Pancreas (tissue), 10 donors: ENCODE measurements at regions not wholly inside any gene's neighbourhood (a gene's known extent, or its start where the extent isn't known, plus 50 kb on each side); places are given as distances from the start of the nearest gene placed in this dataset.

ENCODE experiments used
- ATAC-seq, 4 donors: fragments of 200-7000 bp; cut with Tn5 transposase; one replicate each; pipeline versions ENCODE4 v1.8.0 to v1.9.1; 2020; ENCODE audit warnings: mild to moderate bottlenecking in 4 of 4, moderate library complexity in 4 of 4
- DNase-seq, 6 donors: peaks; one replicate each; pipeline ENCODE4 v3.0.0-alpha.2; 2020
- FAIRE-seq: peaks from 2 replicates; lab custom pipeline; 2012; peaks lifted over from hg19 to GRCh38; lab: Jason Lieb, UNC
- H3K27ac ChIP-seq, 4 donors: fragments of 200-600 bp; sonication (generic); 1 replicate in 3 of 4; 2 replicates in 1 of 4; pipeline versions ENCODE4 v1.5.0 to v1.8.0; 2020
- H3K27me3 ChIP-seq, 4 donors: fragments of 200-600 bp; one replicate each; pipeline ENCODE4 v1.8.0; 2021
- H3K36me3 ChIP-seq, 3 donors: fragments of 200-600 bp; sonication (generic) in 1 of 3; one replicate each; pipeline versions ENCODE4 v1.5.0 to v1.8.0; 2020 to 2021
- H3K4me1 ChIP-seq, 3 donors: fragments of 200-600 bp; one replicate each; pipeline ENCODE4 v1.8.0; 2021
- H3K4me3 ChIP-seq, 4 donors: fragments of 200-600 bp; sonication (generic) in 2 of 4; one replicate each; pipeline versions ENCODE4 v1.5.0 to v1.8.0; 2020 to 2021
- H3K9me3 ChIP-seq, 4 donors: fragments of 200-600 bp; one replicate each; pipeline ENCODE4 v1.8.0; 2021
- WGBS, 2 donors: extraction: QIAGEN DNeasy Blood & Tissue Kit; methylation state at CpG; one replicate each; pipeline ENCODE4 v1.1.7; 2013; 5-methylcytosine and 5-hydroxymethylcytosine counted together
- intact Hi-C, 3 donors: fragments of 100-400 bp; cut with DNase I; formaldehyde crosslinking; loops; one replicate each; pipeline versions ENCODE4 v1.11.1 to v1.14.2; 2022
- TF ChIP-seq, protein P1 (sequence below), 4 donors: fragments of 200-600 bp; sonication (generic) in 3 of 4; IDR thresholded peaks; one replicate each; pipeline versions ENCODE4 v1.5.0 to v1.8.0; 2021; ENCODE audit warnings: antibody characterized with exemption in 4 of 4
- donor health status: healthy with polysubstance abuse.
- donor health status: DM: no; HTN: no; CAD: no; lungs with moderate emphysema.
- donor health status: DM: no; HTN: no; CAD: no.
- donor health status: control.
- donor health status: control.
- donor health status: Bipolar disorder and iron deficiency.
- donor health status: DM: yes; HTN: yes; CAD: no.
- donor health status: DM: no; HTN: no; CAD: no.
- donor health status: DM: no; HTN: no; CAD: no.
- donor health status: DM: yes; HTN: yes; CAD: no.

DNA sequence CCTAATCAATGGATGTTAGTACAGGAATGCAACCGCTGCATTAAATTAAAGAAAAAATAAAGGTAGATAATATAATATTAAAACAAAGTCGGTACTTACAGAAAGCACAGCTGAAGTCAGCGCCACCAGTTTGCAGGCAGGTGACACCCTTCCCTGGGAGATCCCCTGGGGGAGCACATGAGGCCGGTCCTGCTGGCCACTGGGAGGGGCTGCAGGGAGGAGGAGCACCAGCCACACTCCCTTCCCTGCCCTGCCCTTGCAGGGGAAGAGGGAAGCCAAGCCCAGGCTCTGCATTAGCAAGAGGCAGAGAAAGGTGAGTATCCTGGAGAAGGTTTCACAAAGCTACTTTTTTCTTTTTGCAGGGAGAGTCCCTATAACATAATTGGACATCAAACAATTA is 507.0 kb downstream of the AJAP1 start:
- DNase-seq (no peak), ATAC-seq (peak in 1 of 4 donors; percentile 59), FAIRE-seq (no peak)
- intact Hi-C loops = no loop called here
- Histone ChIP-seq H3K36me3 (no peaks in the 10 kb centered on the region), H3K9me3 (no peaks in the 10 kb centered on the region), H3K4me1 (no peaks in the 10 kb centered on the region), H3K4me3 (no peak overlapping the region), H3K27me3 (no peaks in the 10 kb centered on the region), H3K27ac (no peak overlapping the region)
- TF ChIP-seq, protein P1, sequence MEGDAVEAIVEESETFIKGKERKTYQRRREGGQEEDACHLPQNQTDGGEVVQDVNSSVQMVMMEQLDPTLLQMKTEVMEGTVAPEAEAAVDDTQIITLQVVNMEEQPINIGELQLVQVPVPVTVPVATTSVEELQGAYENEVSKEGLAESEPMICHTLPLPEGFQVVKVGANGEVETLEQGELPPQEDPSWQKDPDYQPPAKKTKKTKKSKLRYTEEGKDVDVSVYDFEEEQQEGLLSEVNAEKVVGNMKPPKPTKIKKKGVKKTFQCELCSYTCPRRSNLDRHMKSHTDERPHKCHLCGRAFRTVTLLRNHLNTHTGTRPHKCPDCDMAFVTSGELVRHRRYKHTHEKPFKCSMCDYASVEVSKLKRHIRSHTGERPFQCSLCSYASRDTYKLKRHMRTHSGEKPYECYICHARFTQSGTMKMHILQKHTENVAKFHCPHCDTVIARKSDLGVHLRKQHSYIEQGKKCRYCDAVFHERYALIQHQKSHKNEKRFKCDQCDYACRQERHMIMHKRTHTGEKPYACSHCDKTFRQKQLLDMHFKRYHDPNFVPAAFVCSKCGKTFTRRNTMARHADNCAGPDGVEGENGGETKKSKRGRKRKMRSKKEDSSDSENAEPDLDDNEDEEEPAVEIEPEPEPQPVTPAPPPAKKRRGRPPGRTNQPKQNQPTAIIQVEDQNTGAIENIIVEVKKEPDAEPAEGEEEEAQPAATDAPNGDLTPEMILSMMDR (IDR thresholded peaks at IDR 0.05) = no peak
- WGBS, 2 donors = 32 to 34% methylated on average over 4 of the region's 4 CpGs

GRCh38 chr1:5157175-5157574 is 502.8 kb downstream of the AJAP1 start:
- FAIRE-seq = no peak
- intact Hi-C loops = no loop called here

DNA sequence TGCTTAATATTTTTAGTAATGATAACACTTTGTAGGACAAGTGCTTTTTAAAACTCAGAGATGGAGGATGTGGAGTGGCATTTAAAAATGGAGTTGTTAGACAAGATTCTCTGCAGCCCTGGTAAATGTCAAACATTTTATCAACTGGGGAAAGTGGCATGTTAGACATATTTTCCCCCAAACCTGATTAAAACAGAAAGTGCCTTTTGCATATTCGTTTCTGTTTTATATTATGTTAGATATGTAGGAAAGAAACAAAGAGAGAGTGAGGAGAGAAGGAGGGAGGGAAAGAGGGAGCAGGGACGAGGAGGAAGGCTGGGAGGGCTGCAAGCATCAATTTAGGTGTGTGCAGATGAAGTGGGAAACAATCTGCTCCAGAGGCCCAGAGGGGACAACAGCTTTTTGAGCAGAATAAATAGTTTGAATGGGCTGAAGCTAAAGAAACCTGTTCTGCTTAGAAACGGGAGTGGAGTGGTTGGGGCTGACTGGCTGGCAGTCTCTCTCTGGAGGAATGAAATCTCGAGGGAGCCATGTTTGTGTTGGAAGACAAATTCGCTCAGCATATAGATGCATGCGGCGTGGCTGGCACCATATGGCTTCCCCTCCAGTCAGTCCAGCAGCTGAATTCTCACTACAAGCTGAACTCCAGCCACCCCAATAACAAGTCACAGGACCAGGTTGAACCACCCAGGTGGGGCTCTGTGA is 502.2 kb downstream of the AJAP1 start:
- H3K27ac ChIP-seq = no peak overlapping the region
- H3K27me3 ChIP-seq = no peaks in the 10 kb centered on the region
- ATAC-seq = no peak
- TF ChIP-seq, protein P1 (IDR thresholded peaks at IDR 0.05) = no peak
- DNase-seq = no peak
- no peak for FAIRE-seq
- WGBS, 2 donors = 57 to 62% methylated on average over 7 of the region's 7 CpGs
- intact Hi-C loops = no loop called here
- H3K4me3 ChIP-seq = no peak overlapping the region
- no peaks in the 10 kb centered on the region for H3K4me1 ChIP-seq
- H3K9me3 ChIP-seq = no peaks in the 10 kb centered on the region
- H3K36me3 ChIP-seq = no peaks in the 10 kb centered on the region

More at GRCh38 chr1:5157175-5157574, 502.8 kb downstream of the AJAP1 start:
- Histone ChIP-seq H3K9me3 (no peaks in the 10 kb centered on the region), H3K36me3 (no peaks in the 10 kb centered on the region), H3K27ac (no peak overlapping the region), H3K4me1 (no peaks in the 10 kb centered on the region), H3K4me3 (no peak overlapping the region), H3K27me3 (no peaks in the 10 kb centered on the region)
- WGBS, 2 donors = 49 to 59% methylated on average over 4 of the region's 4 CpGs
- no peak for ATAC-seq
- no peak for DNase-seq
- TF ChIP-seq, protein P1 (IDR thresholded peaks at IDR 0.05) = no peak

DNA sequence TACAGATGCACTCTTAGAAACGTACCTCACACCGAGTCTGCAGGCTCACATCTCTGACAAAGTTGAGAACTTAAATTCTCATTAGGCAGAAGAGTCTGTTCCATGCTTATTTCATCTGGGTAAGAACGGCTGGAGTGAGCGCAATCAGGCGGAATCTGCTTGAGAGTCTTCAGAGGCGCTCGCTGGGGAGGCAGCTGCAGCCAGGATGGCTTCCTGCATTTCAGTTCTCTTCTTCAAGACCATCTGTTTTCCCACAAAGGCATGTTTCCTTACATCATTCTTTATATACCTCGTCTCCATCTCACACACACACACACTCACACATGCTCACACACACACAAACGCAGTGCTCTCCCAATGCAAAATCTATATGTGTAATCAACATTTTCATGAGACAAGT is 497.1 kb downstream of the AJAP1 start:
- intact Hi-C loops = no loop called here
- FAIRE-seq = no peak

GRCh38 chr1:5150191-5150590 is 495.8 kb downstream of the AJAP1 start:
- H3K4me3 ChIP-seq = no peak overlapping the region
- no peaks in the 10 kb centered on the region for H3K36me3 ChIP-seq
- H3K27me3 ChIP-seq = no peaks in the 10 kb centered on the region
- FAIRE-seq (no peak), DNase-seq (no peak), ATAC-seq (no peak)
- intact Hi-C loops = no loop called here
- H3K9me3 ChIP-seq = no peaks in the 10 kb centered on the region
- WGBS, 2 donors = 87 to 92% methylated on average over 2 of the region's 2 CpGs
- H3K4me1 ChIP-seq = no peaks in the 10 kb centered on the region
- TF ChIP-seq, protein P1 (IDR thresholded peaks at IDR 0.05) = no peak
- H3K27ac ChIP-seq = no peak overlapping the region

More for the DNA sequence above, 497.1 kb downstream of the AJAP1 start:
- Histone ChIP-seq H3K27ac (no peak overlapping the region), H3K36me3 (no peaks in the 10 kb centered on the region), H3K27me3 (no peaks in the 10 kb centered on the region), H3K9me3 (no peaks in the 10 kb centered on the region), H3K4me1 (no peaks in the 10 kb centered on the region), H3K4me3 (no peak overlapping the region)
- no peak for ATAC-seq
- WGBS, 2 donors = 71 to 76% methylated on average over 9 of the region's 9 CpGs
- DNase-seq = no peak
- TF ChIP-seq, protein P1 (IDR thresholded peaks at IDR 0.05) = no peak
